Body of pancreas (tissue), 4 donors: ENCODE measurements at regions not wholly inside any gene's neighbourhood (a gene's known extent, or its start where the extent isn't known, plus 50 kb on each side); places are given as distances from the start of the nearest gene placed in this dataset.

Experiments used
- CTCF ChIP-seq, 7 experiments: fragments of 450-650 bp in 4 of 7; fragments of 200-600 bp in 3 of 7; sonication (generic) in 3 of 7; IDR thresholded peaks; one replicate each; pipeline ENCODE4 v1.5.1; 2016 to 2019; ENCODE audit warnings: antibody characterized with exemption in 7 of 7
- POLR2A ChIP-seq, 3 donors: fragments of 450-650 bp; IDR thresholded peaks; one replicate each; pipeline ENCODE4 v1.6.1; 2016; ENCODE audit warnings: antibody characterized with exemption in 3 of 3, mild to moderate bottlenecking in 2 of 3

GRCh38 chr14:22502551-22502950, 86.5 kb downstream of the DAD1 start:
- TF ChIP-seq CTCF (IDR thresholded peaks at IDR 0.05) (no peak), POLR2A (IDR thresholded peaks at IDR 0.05) (no peak)
